Smooth muscle cell (in vitro differentiated cells): ENCODE measurements at regions not wholly inside any gene's neighbourhood (a gene's known extent, or its start where the extent isn't known, plus 50 kb on each side); places are given as distances from the start of the nearest gene placed in this dataset.

Experiments
- DNase-seq: peaks from one replicate; lab custom pipeline; 2025; ENCODE audit not compliant: unreplicated experiment; lab: John Stamatoyannopoulos, UW
- H2AFZ ChIP-seq: fragments of 200-600 bp; sonication (generic); 2 replicates; pipeline ENCODE4 v1.6.0; 2016; ENCODE audit warnings: antibody characterized with exemption, low read depth, mild to moderate bottlenecking
- H3F3A ChIP-seq: fragments of 200-600 bp; sonication (generic); 2 replicates; pipeline ENCODE4 v1.6.0; 2017; ENCODE audit warnings: antibody characterized with exemption, low read depth
- H3K27ac ChIP-seq: fragments of 200-600 bp; sonication (generic); 2 replicates; pipeline ENCODE4 v1.5.1; 2016; ENCODE audit warnings: low read depth, mild to moderate bottlenecking
- H3K27me3 ChIP-seq: fragments of 200-600 bp; sonication (generic); 2 replicates; pipeline ENCODE4 v1.6.1; 2016; ENCODE audit warnings: low read depth, mild to moderate bottlenecking
- H3K36me3 ChIP-seq: fragments of 200-600 bp; sonication (generic); 2 replicates; pipeline ENCODE4 v1.5.1; 2016; ENCODE audit warnings: low read depth
- H3K4me1 ChIP-seq: fragments of 200-600 bp; sonication (generic); 2 replicates; pipeline ENCODE4 v1.5.1; 2016; ENCODE audit warnings: low read depth
- H3K4me2 ChIP-seq: fragments of 200-600 bp; sonication (generic); 2 replicates; pipeline ENCODE4 v1.6.0; 2016; ENCODE audit warnings: mild to moderate bottlenecking
- H3K4me3 ChIP-seq: fragments of 200-600 bp; sonication (generic); 2 replicates; pipeline ENCODE4 v1.5.1; 2016; ENCODE audit warnings: mild to moderate bottlenecking
- H3K79me2 ChIP-seq: fragments of 200-600 bp; sonication (generic); 2 replicates; pipeline ENCODE4 v1.6.0; 2016; ENCODE audit warnings: low read depth, mild to moderate bottlenecking
- H3K9ac ChIP-seq: fragments of 200-600 bp; sonication (generic); 2 replicates; pipeline ENCODE4 v1.6.0; 2016; ENCODE audit warnings: low read depth
- H3K9me3 ChIP-seq: fragments of 200-600 bp; sonication (generic); replicated peaks from 2 replicates; pipeline ENCODE4 v1.5.1; 2016; ENCODE audit warnings: low read depth
- H4K20me1 ChIP-seq: fragments of 200-600 bp; sonication (generic); 2 replicates; pipeline ENCODE4 v1.6.0; 2016; ENCODE audit warnings: low read depth
- CTCF ChIP-seq: fragments of 200-600 bp; sonication (generic); IDR thresholded peaks from 2 replicates; pipeline ENCODE4 v1.5.1; 2017; ENCODE audit warnings: borderline replicate concordance, mild to moderate bottlenecking, antibody characterized with exemption; ENCODE audit not compliant: insufficient read depth, poor library complexity, severe bottlenecking
- WGBS: methylation state at CpG from one replicate; pipeline ENCODE4 v1.1.7; 2016; ENCODE audit warnings: low lambda C conversion rate; 5-methylcytosine and 5-hydroxymethylcytosine counted together

- no peak overlapping the region for H3K4me3 ChIP-seq
- H3K79me2 ChIP-seq = no peaks in the 10 kb centered on the region
- WGBS = 88% methylated on average over 7 of the region's 7 CpGs
- no peaks in the 10 kb centered on the region for H3K36me3 ChIP-seq
- H4K20me1 ChIP-seq = no peaks in the 10 kb centered on the region
- no peaks in the 10 kb centered on the region for H3K27me3 ChIP-seq
- no peak overlapping the region for H3K4me2 ChIP-seq
- H3K9ac ChIP-seq = no peak overlapping the region
- H3K27ac ChIP-seq = no peak overlapping the region
- H3K4me1 ChIP-seq = no peaks in the 10 kb centered on the region
- no peaks in the 10 kb centered on the region for H3F3A ChIP-seq
- no peaks in the 10 kb centered on the region for H3K9me3 ChIP-seq
- DNase-seq = no peak
- no peak overlapping the region for H2AFZ ChIP-seq
- TF ChIP-seq CTCF = no peak
Observed at GRCh38 chr17:77503293-77503655, 362.5 kb downstream of the SEC14L1 start.

GRCh38 chr17:77503916-77504651 is 363.3 kb downstream of the SEC14L1 start:
- Histone ChIP-seq H3K36me3 (no peaks in the 10 kb centered on the region), H3F3A (no peaks in the 10 kb centered on the region), H3K27me3 (no peaks in the 10 kb centered on the region), H2AFZ (no peak overlapping the region), H3K9me3 (no peaks in the 10 kb centered on the region), H3K9ac (no peak overlapping the region), H3K4me2 (no peak overlapping the region), H4K20me1 (no peaks in the 10 kb centered on the region), H3K4me1 (no peaks in the 10 kb centered on the region), H3K79me2 (no peaks in the 10 kb centered on the region), H3K4me3 (no peak overlapping the region), H3K27ac (no peak overlapping the region)
- WGBS = 91% methylated on average over 14 of the region's 18 CpGs
- DNase-seq = no peak
- no peak for TF ChIP-seq CTCF

- no peaks in the 10 kb centered on the region for H3K9me3 ChIP-seq
- 89% methylated on average over 9 of the region's 9 CpGs for WGBS
- no peak overlapping the region for H2AFZ ChIP-seq
- H3K4me2 ChIP-seq = no peak overlapping the region
- H3F3A ChIP-seq = no peaks in the 10 kb centered on the region
- no peaks in the 10 kb centered on the region for H3K36me3 ChIP-seq
- H3K4me1 ChIP-seq = no peaks in the 10 kb centered on the region
- no peaks in the 10 kb centered on the region for H3K27me3 ChIP-seq
- H4K20me1 ChIP-seq = no peaks in the 10 kb centered on the region
- H3K27ac ChIP-seq = no peak overlapping the region
- H3K9ac ChIP-seq = no peak overlapping the region
- no peak for TF ChIP-seq CTCF
- H3K4me3 ChIP-seq = no peak overlapping the region
- DNase-seq = no peak
- no peaks in the 10 kb centered on the region for H3K79me2 ChIP-seq
Observed at GRCh38 chr17:77504652-77505155, 363.9 kb downstream of the SEC14L1 start.

GRCh38 chr17:77505181-77505639 is 364.4 kb downstream of the SEC14L1 start:
- Histone ChIP-seq H3K36me3 (no peaks in the 10 kb centered on the region), H3K27me3 (no peaks in the 10 kb centered on the region), H3K27ac (no peak overlapping the region), H3K9me3 (no peaks in the 10 kb centered on the region), H4K20me1 (no peaks in the 10 kb centered on the region), H3K4me3 (no peak overlapping the region), H3K4me1 (no peaks in the 10 kb centered on the region), H3K79me2 (no peaks in the 10 kb centered on the region), H3F3A (no peaks in the 10 kb centered on the region), H3K9ac (no peak overlapping the region), H2AFZ (no peak overlapping the region), H3K4me2 (no peak overlapping the region)
- no peak for DNase-seq
- 91% methylated on average over 12 of the region's 12 CpGs for WGBS
- TF ChIP-seq CTCF = no peak
